DOHH2 (cell line): ENCODE measurements at regions not wholly inside any gene's neighbourhood (a gene's known extent, or its start where the extent isn't known, plus 50 kb on each side); places are given as distances from the start of the nearest gene placed in this dataset.

Experiments
- EZH2phosphoT487 ChIP-seq: fragments of 200-600 bp; sonication (generic); IDR thresholded peaks from 2 replicates; pipeline ENCODE4 v1.6.1; 2017; ENCODE audit warnings: borderline replicate concordance, mild to moderate bottlenecking, antibody characterized with exemption, low read length, moderate library complexity, mixed read lengths
- TF ChIP-seq, protein P1 (sequence below): fragments of 200-600 bp; sonication (generic); IDR thresholded peaks from one replicate; pipeline ENCODE4 v1.5.1; 2014; ENCODE audit warnings: antibody characterized with exemption, mild to moderate bottlenecking, low read depth, low read length; ENCODE audit not compliant: poor library complexity, severe bottlenecking

GRCh38 chr16:52301026-52301425 is 245.9 kb downstream of the TOX3 start:
- TF ChIP-seq, protein P1, sequence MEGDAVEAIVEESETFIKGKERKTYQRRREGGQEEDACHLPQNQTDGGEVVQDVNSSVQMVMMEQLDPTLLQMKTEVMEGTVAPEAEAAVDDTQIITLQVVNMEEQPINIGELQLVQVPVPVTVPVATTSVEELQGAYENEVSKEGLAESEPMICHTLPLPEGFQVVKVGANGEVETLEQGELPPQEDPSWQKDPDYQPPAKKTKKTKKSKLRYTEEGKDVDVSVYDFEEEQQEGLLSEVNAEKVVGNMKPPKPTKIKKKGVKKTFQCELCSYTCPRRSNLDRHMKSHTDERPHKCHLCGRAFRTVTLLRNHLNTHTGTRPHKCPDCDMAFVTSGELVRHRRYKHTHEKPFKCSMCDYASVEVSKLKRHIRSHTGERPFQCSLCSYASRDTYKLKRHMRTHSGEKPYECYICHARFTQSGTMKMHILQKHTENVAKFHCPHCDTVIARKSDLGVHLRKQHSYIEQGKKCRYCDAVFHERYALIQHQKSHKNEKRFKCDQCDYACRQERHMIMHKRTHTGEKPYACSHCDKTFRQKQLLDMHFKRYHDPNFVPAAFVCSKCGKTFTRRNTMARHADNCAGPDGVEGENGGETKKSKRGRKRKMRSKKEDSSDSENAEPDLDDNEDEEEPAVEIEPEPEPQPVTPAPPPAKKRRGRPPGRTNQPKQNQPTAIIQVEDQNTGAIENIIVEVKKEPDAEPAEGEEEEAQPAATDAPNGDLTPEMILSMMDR, result no peak
- TF ChIP-seq EZH2phosphoT487, result no peak
